Ovary (tissue), 3 donors: ENCODE measurements at regions not wholly inside any gene's neighbourhood (a gene's known extent, or its start where the extent isn't known, plus 50 kb on each side); places are given as distances from the start of the nearest gene placed in this dataset.

Experiments
- POLR2A ChIP-seq: fragments of 450-650 bp; IDR thresholded peaks from one replicate; pipeline ENCODE4 v1.6.1; 2017; ENCODE audit warnings: antibody characterized with exemption, mild to moderate bottlenecking, moderate library complexity
- TF ChIP-seq, protein P1 (sequence below), 3 donors: fragments of 450-650 bp in 2 of 3; fragments of 200-600 bp in 1 of 3; IDR thresholded peaks; one replicate each; pipeline versions ENCODE4 v1.5.1 to v1.8.0; 2016 to 2022; ENCODE audit warnings: antibody characterized with exemption in 3 of 3, mild to moderate bottlenecking in 1 of 3
- donor health status: DM: no; HTN: no; CAD: no.

DNA sequence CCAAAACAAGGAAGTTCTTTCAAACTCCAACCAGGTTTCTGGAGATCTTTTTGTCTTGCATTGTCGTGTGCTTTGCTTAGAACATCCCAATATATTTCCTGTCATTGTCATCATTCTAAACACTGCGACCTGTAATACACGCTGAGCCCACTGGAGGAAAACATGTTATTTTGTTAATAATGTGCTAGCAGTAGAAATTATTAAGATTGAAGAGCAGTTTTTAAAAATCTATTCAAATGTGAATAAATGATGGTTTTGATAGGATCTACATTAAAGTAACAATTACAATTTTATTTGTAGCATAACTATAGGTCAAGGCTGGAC lies 268.5 kb downstream of the PTPRC start:
- TF ChIP-seq POLR2A = no peak
- TF ChIP-seq, protein P1, sequence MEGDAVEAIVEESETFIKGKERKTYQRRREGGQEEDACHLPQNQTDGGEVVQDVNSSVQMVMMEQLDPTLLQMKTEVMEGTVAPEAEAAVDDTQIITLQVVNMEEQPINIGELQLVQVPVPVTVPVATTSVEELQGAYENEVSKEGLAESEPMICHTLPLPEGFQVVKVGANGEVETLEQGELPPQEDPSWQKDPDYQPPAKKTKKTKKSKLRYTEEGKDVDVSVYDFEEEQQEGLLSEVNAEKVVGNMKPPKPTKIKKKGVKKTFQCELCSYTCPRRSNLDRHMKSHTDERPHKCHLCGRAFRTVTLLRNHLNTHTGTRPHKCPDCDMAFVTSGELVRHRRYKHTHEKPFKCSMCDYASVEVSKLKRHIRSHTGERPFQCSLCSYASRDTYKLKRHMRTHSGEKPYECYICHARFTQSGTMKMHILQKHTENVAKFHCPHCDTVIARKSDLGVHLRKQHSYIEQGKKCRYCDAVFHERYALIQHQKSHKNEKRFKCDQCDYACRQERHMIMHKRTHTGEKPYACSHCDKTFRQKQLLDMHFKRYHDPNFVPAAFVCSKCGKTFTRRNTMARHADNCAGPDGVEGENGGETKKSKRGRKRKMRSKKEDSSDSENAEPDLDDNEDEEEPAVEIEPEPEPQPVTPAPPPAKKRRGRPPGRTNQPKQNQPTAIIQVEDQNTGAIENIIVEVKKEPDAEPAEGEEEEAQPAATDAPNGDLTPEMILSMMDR (IDR thresholded peaks at IDR 0.05) = no peak
